GM04503 (cell line): ENCODE measurements at regions not wholly inside any gene's neighbourhood (a gene's known extent, or its start where the extent isn't known, plus 50 kb on each side); places are given as distances from the start of the nearest gene placed in this dataset.

ENCODE experiments used
- DNase-seq: peaks from one replicate; pipeline ENCODE4 v3.0.0-alpha.2; 2012; ENCODE audit warnings: low read depth

DNA sequence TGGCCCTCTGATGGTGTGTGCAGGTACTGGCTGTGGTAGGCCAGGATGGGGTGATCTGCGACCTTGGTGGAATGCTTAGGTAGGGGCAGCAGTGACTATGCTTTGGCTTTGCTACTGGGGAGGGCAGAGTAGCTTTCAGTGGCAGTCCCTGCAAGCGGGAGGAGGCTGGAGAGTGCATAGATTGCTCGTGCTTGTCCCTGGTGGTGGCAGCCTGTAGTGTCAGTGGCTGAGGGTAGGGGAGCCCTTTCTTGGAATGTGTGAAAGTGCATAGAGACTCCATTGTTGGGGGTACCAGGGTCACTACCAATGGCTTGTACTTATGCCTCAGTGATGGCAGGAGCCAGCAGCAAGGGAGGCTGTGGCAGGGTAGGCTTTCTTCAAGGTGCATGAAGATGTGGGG is 582.6 kb downstream of the MRPL39 start:
- no peak for DNase-seq

GRCh38 chr21:25005388-25005787 is 601.9 kb downstream of the MRPL39 start:
- no peak for DNase-seq

DNA sequence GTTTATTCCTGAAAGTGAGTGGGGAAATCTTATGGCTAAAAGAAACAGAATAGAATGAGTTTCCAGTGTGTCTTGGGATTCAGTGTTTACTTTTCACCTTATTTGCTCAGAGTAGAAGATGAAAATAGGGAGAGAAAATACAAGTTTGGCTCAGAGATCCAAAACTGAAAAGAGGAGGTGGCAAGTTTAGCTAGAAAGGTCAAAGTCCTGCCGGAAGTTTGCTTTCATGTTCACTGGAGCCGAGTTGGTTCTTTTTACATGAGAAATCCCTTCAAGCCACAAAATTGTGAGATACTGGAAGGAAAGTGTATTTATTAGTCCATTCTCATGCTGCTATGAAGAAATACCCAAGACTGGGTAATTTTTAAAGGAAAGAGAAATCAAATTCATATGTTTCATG is 604.6 kb downstream of the MRPL39 start:
- DNase-seq: no peak

DNA sequence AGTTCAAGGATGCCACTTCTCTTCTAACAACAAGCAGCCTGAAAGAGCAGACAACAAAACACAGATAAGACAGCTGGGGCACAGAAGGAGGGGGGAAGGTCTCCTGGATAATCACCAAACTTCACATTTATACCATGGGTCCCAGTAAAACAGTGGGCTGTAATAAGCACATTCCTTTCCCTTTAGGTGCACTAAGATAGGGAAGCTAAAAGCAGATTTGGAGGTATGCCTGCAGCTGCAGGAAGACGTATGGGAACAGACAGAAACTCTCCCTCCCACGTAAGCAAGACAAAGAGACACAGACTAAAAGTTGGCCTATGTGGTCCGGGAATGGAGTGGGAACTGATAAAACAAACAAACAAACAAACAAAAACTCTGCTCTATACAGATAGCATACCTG is 612.1 kb downstream of the MRPL39 start:
- no peak for DNase-seq

GRCh38 chr21:24994717-24995116 is 612.6 kb downstream of the MRPL39 start:
- no peak for DNase-seq

GRCh38 chr21:24989516-24989915 is 617.8 kb downstream of the MRPL39 start:
- DNase-seq: no peak

DNA sequence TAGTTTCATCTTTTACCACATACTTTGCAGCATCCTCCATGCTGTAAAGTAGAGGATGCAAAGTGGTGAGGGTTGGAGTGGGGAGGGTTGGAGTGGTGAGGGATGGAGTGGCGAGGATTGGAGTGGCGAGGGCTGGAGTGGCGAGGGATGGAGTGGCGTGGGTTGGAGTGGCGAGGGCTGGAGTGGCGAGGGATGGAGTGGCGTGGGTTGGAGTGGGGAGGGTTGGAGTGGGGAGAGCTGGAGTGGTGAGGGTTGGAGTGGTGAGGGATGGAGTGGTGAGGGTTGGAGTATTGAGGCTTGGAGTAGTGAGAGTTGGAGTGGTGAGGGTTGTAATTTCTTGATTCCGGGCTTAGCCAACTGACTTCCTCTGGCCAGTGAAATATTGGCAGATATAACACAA is 618.3 kb downstream of the MRPL39 start:
- DNase-seq: no peak

DNA sequence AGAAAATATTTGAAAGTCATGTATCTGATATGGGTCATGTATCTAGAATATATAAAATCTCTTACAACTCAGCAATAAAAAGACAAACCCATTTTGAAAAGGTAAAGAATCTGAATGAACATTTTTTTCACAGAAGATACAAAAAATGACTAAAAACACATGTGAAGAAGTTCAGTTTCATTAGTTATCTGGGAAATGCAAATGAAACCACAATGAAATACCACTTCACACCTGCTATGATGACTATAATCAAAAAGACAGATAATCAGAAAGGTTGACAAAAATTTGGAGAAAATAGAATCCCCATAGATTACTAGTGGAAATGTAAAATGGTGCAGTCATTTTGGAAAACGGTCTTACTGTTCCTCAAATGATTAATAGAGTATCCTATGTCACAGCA is 631.0 kb downstream of the MRPL39 start:
- DNase-seq: no peak

GRCh38 chr21:24969068-24969467 is 638.2 kb downstream of the MRPL39 start:
- no peak for DNase-seq

DNA sequence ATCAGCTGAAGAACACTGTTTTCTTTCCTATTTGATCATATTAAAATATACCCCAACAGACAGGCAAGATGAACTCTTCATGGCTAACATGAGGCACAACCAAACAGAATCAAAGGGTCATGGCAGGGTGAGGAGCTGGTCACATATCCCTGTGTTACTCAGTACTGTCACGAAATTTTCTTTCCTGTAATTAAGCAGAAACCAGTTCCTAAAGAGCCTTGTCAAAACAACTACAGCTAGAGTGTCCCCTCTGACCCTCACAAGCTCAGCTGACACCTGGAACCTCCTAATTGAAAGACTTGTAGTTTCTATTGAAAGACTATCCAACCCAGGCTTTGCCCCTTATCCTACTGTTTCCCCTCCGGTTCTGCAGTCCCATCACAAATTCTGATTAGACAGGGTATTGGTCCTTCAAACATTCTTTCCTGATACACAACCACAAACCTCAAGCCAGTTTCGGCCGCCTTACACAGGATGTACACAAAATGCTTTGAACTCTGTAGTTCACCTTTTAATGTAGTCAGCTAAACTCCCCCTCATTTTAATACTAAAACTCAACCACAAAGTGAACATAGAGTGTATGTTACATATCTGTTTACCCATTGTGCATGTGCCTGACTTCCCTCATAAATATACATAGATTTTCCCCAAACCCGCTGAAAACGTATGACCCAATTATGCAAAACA is 651.9 kb downstream of the MRPL39 start:
- no peak for DNase-seq

GRCh38 chr21:24948186-24948585 is 659.1 kb downstream of the MRPL39 start:
- DNase-seq: no peak

- no peak for DNase-seq
Observed at GRCh38 chr21:24945910-24946309, 661.4 kb downstream of the MRPL39 start.

- no peak for DNase-seq
Observed at GRCh38 chr21:24941316-24942185, 665.7 kb downstream of the MRPL39 start.

GRCh38 chr21:24939291-24939690 is 668.0 kb downstream of the MRPL39 start:
- no peak for DNase-seq

- DNase-seq: no peak
Observed at GRCh38 chr21:24938573-24938972, 668.7 kb downstream of the MRPL39 start.

GRCh38 chr21:24935991-24936390 is 671.3 kb downstream of the MRPL39 start:
- DNase-seq: no peak

GRCh38 chr21:24910591-24910990 is 696.7 kb downstream of the MRPL39 start:
- no peak for DNase-seq

DNA sequence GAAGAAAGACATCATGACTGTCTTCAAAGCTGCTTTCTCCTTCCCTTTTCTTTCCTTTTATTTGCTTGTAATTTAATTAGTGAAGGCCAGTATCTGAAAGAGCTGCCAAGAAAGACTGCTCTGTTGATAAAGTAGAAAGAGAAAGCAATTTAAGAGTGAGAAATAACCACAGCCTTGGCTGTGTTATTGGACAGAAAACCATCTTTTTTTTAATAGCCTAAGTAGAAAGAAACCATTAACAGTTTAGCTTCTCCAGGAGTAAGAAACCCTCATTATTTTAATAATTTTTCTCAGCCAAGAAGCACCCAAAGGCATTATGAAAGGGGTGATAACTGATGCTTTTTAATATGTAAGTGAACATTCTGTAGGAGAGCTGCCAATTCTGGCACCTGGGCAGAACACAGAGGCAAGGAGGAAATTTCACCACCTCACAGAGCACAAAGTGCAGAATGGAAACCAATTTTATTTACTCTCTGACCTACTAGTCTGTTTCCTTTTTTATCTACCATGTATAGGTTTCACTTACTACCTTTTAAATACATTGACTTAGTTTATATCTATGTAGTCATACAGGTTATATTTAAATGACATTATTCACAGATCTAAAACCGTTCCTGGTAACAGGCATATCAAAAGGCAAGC is 703.2 kb downstream of the MRPL39 start:
- no peak for DNase-seq

- DNase-seq: no peak
Observed at GRCh38 chr21:24899138-24899537, 708.1 kb downstream of the MRPL39 start.

GRCh38 chr21:24897883-24898282 is 709.4 kb downstream of the MRPL39 start:
- no peak for DNase-seq

GRCh38 chr21:24896735-24897124 is 710.6 kb downstream of the MRPL39 start:
- no peak for DNase-seq

GRCh38 chr21:24895885-24896734 is 711.2 kb downstream of the MRPL39 start:
- DNase-seq: no peak
